Adrenal gland (tissue), 9 donors: ENCODE measurements at regions not wholly inside any gene's neighbourhood (a gene's known extent, or its start where the extent isn't known, plus 50 kb on each side); places are given as distances from the start of the nearest gene placed in this dataset.

ENCODE experiments used
- DNase-seq, 7 donors: peaks; one replicate each; pipeline ENCODE4 v3.0.0-alpha.2; 2019 to 2020
- H3K27ac ChIP-seq, 5 donors: fragments of 200-600 bp; sonication (generic) in 4 of 5; 1 replicate in 3 of 5; 2 replicates in 2 of 5; pipeline versions ENCODE4 v1.5.1 to v1.8.0; 2016 to 2020; ENCODE audit warnings: mild to moderate bottlenecking in 1 of 5
- H3K27me3 ChIP-seq: fragments of 200-600 bp; 2 replicates; pipeline ENCODE4 v1.8.0; 2021
- H3K36me3 ChIP-seq, 2 donors: fragments of 200-600 bp; replicated peaks in 1 of 2; 1 replicate in 1 of 2; 2 replicates in 1 of 2; pipeline versions ENCODE4 v1.5.1 to v1.8.0; 2018 to 2022
- H3K4me1 ChIP-seq, 2 donors: fragments of 200-600 bp; replicated peaks in 1 of 2; 1 replicate in 1 of 2; 2 replicates in 1 of 2; pipeline versions ENCODE4 v1.5.1 to v1.8.0; 2018 to 2021
- H3K4me3 ChIP-seq, 4 donors: fragments of 200-600 bp; sonication (generic) in 3 of 4; one replicate each; pipeline ENCODE4 v1.5.1; 2016 to 2018
- H3K9me3 ChIP-seq, 3 donors: fragments of 200-600 bp; sonication (generic) in 1 of 3; replicated peaks in 1 of 3; 1 replicate in 2 of 3; 2 replicates in 1 of 3; pipeline versions ENCODE4 v1.5.1 to v1.8.0; 2016 to 2021
- POLR2A ChIP-seq, 2 donors: fragments of 450-650 bp; IDR thresholded peaks; one replicate each; pipeline ENCODE4 v1.6.1; 2017; ENCODE audit warnings: antibody characterized with exemption in 2 of 2, mild to moderate bottlenecking in 2 of 2, moderate library complexity in 1 of 2
- WGBS, 4 donors: extraction: QIAGEN DNeasy Blood & Tissue Kit in 2 of 4; methylation state at CpG; one replicate each; pipeline versions ENCODE4 v1.1.5 to v1.1.7; 2013 to 2017; 5-methylcytosine and 5-hydroxymethylcytosine counted together
- intact Hi-C, 2 donors: fragments of 100-400 bp; cut with DNase I; formaldehyde crosslinking; loops; one replicate each; pipeline versions ENCODE4 v1.14.1 to v1.15.0; 2022 to 2023
- TF ChIP-seq, protein P1 (sequence below), 6 experiments: fragments of 450-650 bp in 4 of 6; fragments of 200-600 bp in 2 of 6; sonication (generic) in 1 of 6; IDR thresholded peaks; 1 replicate in 5 of 6; 2 replicates in 1 of 6; pipeline versions ENCODE4 v1.5.1 to v1.8.0; 2016 to 2021; ENCODE audit warnings: antibody characterized with exemption in 6 of 6, mild to moderate bottlenecking in 2 of 6, moderate library complexity in 1 of 6
- donor health status: healthy with polysubstance abuse.
- donor health status: Bipolar disorder and iron deficiency.
- donor health status: DM: yes; HTN: yes; CAD: no.
- donor health status: DM: no; HTN: no; CAD: no.
- donor health status: DM: no; HTN: no; CAD: no.

DNA sequence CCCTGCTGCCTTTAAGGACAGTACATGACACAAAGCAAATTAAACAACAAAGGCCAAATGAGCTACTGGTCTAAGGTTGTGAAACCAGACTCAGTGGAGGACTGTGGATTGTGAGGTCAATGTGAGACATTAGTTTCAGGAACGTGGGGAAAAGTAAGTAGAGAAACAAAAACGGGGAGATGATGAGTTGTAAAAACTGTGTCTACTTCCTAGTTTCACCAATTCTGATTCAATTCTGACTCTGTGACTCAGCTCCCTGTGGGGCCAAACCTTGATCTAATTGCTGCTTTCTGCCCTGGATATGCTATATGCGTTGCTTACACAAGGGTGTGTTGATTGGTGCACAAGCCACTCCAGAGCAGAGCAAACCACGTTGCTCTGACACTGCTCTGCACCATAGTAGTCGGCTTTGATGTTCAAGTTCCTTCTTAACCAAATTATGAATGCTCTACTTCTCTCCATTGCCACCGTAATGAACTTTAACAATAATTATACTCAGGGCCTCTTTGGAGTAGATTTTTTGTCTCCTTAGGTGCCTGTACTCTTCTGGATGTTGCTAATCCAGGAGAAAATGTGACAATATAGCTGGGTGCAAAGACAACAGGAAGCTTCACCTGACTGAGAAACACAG, 1640.1 kb upstream of the CELF4 start:
- no peak for TF ChIP-seq POLR2A (IDR thresholded peaks at IDR 0.05)
- TF ChIP-seq, protein P1, sequence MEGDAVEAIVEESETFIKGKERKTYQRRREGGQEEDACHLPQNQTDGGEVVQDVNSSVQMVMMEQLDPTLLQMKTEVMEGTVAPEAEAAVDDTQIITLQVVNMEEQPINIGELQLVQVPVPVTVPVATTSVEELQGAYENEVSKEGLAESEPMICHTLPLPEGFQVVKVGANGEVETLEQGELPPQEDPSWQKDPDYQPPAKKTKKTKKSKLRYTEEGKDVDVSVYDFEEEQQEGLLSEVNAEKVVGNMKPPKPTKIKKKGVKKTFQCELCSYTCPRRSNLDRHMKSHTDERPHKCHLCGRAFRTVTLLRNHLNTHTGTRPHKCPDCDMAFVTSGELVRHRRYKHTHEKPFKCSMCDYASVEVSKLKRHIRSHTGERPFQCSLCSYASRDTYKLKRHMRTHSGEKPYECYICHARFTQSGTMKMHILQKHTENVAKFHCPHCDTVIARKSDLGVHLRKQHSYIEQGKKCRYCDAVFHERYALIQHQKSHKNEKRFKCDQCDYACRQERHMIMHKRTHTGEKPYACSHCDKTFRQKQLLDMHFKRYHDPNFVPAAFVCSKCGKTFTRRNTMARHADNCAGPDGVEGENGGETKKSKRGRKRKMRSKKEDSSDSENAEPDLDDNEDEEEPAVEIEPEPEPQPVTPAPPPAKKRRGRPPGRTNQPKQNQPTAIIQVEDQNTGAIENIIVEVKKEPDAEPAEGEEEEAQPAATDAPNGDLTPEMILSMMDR (IDR thresholded peaks at IDR 0.05): no peak
- Histone ChIP-seq H3K27me3 (no peaks in the 10 kb centered on the region), H3K4me3 (no peak overlapping the region), H3K9me3 (no peaks in the 10 kb centered on the region), H3K36me3 (no peaks in the 10 kb centered on the region), H3K4me1 (no peaks in the 10 kb centered on the region), H3K27ac (no peak overlapping the region)
- no peak for DNase-seq
- intact Hi-C loops: no loop called here
- WGBS, 4 donors: 68 to 75% (median 71%) methylated on average over 6 of the region's 6 CpGs

DNA sequence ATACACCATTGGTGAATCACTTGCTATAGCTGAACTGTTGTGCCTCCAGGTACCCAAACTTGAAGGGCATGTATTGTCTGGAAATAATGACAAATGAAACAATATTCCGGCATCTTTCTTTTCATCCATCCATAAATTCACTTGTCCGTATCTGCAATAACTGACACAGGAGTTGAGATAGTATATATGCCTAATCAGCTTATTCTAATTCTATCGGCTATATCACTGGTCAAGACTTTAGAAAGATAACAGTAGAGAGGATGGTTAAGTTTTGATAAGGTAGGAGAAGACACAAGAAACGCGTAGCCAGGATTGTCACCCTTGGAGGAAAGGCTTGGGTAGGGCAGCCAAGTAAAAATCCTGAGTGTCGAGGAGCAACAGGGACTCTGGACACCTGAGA, 1634.6 kb upstream of the CELF4 start:
- Histone ChIP-seq H3K27ac (no peak overlapping the region), H3K4me1 (no peaks in the 10 kb centered on the region), H3K9me3 (no peaks in the 10 kb centered on the region), H3K27me3 (no peaks in the 10 kb centered on the region), H3K4me3 (no peak overlapping the region), H3K36me3 (no peaks in the 10 kb centered on the region)
- DNase-seq: no peak
- TF ChIP-seq, protein P1 (IDR thresholded peaks at IDR 0.05): no peak
- no peak for TF ChIP-seq POLR2A (IDR thresholded peaks at IDR 0.05)
- intact Hi-C loops: no loop called here
- 85 to 96% (median 94%) methylated on average over 6 of the region's 6 CpGs for WGBS, 4 donors

DNA sequence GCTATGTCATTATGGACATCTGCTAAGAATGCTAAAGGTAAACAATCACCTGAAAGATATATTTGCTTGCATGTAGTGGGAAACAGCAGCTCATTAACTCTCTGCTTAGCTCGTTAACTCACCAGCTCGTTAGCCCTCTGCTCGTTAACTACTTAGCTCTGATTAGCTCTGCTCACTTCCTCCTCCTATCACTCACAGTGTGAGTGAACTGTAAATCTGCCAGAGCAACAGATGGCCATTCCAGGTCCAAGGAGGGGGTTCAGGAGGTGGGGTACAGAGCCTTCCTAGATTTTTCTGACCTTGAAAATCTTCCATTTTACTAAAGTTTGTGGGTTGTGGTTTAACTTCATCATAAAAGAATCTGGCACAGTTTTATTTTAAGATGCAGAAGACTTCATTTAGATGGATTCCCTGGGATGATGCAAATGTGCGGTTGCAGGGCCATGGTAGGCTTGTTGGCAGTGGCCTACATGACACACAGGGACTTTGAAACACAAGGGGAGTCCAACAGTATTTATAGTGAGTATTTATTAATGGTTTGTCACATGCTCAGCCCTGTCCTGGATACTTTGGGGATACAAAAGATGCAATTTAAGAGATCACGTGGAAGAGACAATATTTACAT, 1633.7 kb upstream of the CELF4 start:
- Histone ChIP-seq H3K9me3 (no peaks in the 10 kb centered on the region), H3K27ac (no peak overlapping the region), H3K36me3 (no peaks in the 10 kb centered on the region), H3K4me3 (no peak overlapping the region), H3K4me1 (no peaks in the 10 kb centered on the region), H3K27me3 (no peaks in the 10 kb centered on the region)
- no peak for DNase-seq
- no peak for TF ChIP-seq POLR2A (IDR thresholded peaks at IDR 0.05)
- TF ChIP-seq, protein P1 (IDR thresholded peaks at IDR 0.05): no peak
- intact Hi-C loops: no loop called here
- 82 to 87% (median 85%) methylated on average over 5 of the region's 5 CpGs for WGBS, 4 donors

DNA sequence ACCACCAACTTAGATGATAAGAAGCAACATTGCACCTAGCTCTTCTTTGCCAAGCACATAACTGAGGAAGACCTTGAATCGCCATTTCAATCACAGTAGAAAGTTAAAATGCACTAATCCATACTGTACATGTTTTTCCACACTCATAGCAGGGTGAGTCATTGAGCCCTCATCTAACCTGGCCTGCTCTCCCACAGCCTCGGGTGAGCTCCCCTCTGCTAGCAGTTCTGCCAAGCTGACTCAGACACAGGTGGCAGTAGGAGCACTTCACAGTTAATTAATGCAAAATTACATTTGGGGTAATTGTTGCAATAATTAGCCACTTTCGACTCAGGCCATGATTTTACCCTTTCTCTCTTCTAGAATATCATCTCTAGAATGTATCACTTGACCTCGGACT, 1632.8 kb upstream of the CELF4 start:
- DNase-seq: no peak
- intact Hi-C loops: no loop called here
- Histone ChIP-seq H3K27ac (no peak overlapping the region), H3K4me3 (no peak overlapping the region), H3K27me3 (no peaks in the 10 kb centered on the region), H3K9me3 (no peaks in the 10 kb centered on the region), H3K36me3 (no peaks in the 10 kb centered on the region), H3K4me1 (no peaks in the 10 kb centered on the region)
- WGBS, 4 donors: 53 to 67% (median 64%) methylated on average over 4 of the region's 4 CpGs
- TF ChIP-seq, protein P1 (IDR thresholded peaks at IDR 0.05): no peak
- no peak for TF ChIP-seq POLR2A (IDR thresholded peaks at IDR 0.05)
